ENCODE measurements at regions not wholly inside any gene's neighbourhood (a gene's known extent, or its start where the extent isn't known, plus 50 kb on each side); places are given as distances from the start of the nearest gene placed in this dataset.

DNA sequence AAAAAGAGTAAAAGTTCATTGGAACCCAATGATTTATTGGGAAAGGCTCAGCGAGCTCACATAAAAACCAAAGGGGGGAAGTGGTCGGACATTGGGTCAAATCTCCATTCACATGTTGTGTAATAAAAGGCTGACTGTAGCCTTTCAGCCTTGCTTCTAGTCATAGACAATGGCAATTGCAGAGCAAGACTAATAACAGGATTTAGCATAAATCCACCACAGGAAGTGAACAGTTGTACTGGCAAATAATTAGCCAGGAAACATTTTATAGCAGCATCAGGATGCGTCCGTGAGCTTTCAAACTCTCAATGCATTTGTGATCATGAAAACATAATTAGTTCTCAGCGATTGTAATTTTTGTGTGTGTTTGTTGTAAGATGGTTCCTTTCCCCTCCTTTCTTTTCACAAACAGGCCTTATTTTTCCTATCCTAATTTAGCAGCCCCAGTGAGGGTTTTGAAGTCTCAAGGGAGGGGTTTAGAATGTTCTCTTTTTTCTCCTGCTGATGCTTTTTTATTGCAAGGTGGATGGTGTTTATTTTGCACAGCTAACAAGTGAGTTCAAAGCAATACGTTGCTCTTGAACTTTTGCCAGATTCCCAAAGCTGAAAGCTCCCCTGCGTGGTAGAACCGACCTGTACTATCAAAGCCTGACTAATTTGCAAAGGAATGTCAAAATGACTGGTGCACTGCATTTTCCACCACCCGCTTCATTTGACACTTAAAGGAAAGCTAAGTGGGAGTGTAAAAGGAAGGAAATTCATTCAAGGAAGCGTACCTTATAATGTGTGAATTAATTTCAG lies 105.6 kb downstream of the SPRY2 start:
- no peak for DNase-seq

GRCh38 chr13:80227645-80228044 lies 113.3 kb downstream of the SPRY2 start:
- no peak for DNase-seq

DNA sequence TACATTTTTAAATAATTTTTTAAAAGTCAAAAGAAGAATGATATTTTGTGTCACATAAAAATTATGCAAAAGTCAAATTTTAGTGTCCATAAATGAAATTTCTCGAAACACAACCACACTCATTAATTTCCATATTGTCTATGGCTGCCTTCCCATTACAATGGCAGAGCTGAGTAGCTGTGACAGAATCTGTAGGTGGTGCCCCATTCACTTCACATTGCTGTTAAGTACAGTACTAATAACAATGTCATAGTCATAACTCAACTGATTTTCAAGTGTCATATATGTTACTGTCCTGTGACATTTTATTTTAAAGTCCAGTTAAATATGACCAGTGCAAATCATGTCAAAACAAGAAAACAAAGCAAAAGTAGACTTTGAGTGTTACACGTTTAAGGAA lies 114.3 kb downstream of the SPRY2 start:
- no peak for DNase-seq

DNA sequence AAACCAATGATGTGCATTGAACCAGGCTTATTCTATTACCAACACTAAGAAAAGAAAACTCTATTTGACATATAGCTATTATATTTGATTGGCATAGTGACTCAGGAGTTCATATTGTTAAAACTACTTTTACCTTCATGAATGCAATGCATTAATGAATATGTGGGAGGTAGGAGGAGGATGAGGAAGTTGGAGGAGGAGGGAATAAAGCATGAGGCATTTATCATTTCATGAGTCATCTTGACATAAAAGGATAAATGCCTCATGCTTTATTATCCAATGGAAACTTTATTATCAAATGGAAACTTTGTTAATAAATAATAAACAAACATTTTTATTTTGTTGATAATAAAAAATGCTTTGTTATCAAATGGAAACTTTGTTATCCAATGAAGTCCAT lies 116.5 kb downstream of the SPRY2 start:
- DNase-seq: no peak

GRCh38 chr13:80217614-80218456 lies 123.1 kb downstream of the SPRY2 start:
- no peak for DNase-seq

GRCh38 chr13:80215368-80215767 lies 125.6 kb downstream of the SPRY2 start:
- DNase-seq: no peak

GRCh38 chr13:80214521-80214991 lies 126.4 kb downstream of the SPRY2 start:
- no peak for DNase-seq

- no peak for DNase-seq
These were observed 126.9 kb downstream of the SPRY2 start for GRCh38 chr13:80214050-80214449.

GRCh38 chr13:80213201-80213600 lies 127.7 kb downstream of the SPRY2 start:
- no peak for DNase-seq

DNA sequence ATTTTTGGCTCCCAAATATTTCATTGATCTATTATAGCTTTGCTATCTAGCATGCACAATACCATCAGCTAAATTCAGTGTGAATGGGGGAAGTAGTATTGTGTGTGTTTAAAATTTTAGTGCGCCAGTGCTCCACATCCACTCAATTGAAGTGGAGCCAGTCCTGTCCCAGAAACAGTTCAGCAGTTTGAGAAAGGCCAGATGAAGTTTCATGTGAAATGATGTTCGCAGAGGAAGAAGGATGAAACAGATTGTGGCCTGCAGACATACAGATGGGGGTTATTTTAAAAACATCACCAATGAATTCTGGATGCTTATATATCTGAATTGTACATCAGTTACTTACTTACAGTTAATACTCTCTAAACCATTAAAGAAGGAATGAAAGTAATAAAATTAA lies 129.4 kb downstream of the SPRY2 start:
- no peak for DNase-seq

DNA sequence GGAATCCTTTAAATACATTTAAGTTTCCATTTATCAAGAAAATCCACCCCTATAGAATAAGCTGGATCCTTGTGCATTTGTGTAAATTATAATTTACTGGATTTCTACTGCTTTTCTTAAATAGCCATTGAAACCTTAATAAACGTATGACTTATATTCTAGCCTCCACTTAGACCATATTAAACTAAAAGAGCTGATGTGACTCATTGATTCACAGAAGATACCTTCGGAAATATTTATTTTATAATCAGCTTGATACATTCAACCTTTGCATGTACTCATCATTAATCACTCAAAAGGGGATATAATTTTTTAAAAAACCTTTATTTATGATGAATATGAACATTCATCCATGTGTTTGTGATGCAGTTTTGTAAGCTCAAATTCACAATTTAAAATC lies 136.3 kb downstream of the SPRY2 start:
- DNase-seq: no peak

DNA sequence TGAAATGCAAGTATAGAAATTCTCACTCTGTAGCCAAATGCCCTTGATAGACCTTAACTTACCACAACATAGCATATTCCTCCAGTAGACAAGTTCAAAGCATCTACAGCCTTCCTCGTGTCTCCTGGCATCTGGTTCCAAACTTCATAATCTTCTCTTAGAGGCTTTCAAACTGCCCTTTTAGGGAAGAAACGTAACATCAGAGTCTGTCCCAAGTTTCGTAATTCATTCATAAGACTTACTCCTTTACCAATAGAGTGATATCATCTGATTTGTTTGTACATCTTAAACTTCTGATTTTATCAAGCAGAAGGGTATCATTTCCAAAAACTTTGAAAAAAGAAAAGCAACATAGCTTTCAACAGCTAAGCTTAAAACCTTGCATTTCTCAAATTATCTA lies 137.4 kb downstream of the SPRY2 start:
- no peak for DNase-seq

GRCh38 chr13:80201694-80202468 lies 139.0 kb downstream of the SPRY2 start:
- no peak for DNase-seq

GRCh38 chr13:80199585-80200292 lies 141.2 kb downstream of the SPRY2 start:
- no peak for DNase-seq

DNA sequence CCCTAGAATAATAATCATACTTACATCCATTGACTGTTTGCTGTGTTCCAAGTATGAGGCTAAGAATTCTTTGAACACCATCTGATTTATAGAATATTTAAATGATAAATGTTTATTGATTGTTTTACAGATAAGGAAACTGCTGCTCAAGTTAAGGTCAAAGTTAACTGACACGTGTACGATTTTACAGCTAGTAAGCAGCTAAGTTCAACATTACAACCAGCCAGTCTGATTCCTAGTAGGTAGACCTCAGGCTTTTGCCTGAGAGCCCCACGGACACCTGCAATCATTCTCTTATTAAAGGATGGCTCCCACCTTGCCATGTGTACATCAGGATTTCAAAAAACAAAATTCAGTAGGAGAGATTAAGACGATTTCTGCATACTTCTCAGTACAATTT lies 141.9 kb downstream of the SPRY2 start:
- DNase-seq: no peak

- no peak for DNase-seq
These were observed 144.2 kb downstream of the SPRY2 start for GRCh38 chr13:80196756-80197155.

- no peak for DNase-seq
These were observed 145.3 kb downstream of the SPRY2 start for GRCh38 chr13:80195649-80196048.

DNA sequence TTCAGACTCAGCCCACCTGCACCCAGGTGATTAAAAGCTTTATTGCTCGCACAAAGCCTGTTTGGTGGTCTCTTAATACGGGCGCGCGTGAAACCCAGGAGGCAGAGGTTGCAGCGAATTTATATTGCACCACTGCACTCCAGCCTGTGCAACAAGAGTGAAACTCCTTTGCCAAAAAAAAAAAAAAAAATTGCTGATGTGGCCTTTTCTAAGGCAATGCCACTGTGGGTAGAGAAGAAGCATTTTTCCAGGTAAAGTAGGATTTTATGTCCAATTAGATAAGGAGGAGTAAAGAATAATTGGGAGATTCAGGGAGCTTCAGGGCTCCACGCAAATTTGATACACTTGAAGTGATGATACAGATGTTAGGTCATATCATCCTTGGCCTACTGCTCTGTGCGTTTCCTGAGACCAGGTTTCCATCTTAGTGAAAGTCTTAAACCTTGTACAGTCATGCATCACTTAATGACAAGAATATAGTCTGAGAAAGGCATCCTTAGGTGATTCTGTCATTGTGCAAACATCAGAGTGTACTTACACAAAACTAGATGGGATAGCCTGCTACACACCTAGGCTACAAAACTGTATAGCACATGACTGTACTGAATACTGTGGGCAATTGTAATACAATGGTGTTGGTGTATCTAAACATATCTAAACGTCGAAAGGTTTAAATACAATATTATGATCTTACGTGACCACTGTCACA lies 150.9 kb downstream of the SPRY2 start:
- DNase-seq: no peak

- no peak for DNase-seq
These were observed 160.1 kb downstream of the SPRY2 start for GRCh38 chr13:80180740-80181355.

DNA sequence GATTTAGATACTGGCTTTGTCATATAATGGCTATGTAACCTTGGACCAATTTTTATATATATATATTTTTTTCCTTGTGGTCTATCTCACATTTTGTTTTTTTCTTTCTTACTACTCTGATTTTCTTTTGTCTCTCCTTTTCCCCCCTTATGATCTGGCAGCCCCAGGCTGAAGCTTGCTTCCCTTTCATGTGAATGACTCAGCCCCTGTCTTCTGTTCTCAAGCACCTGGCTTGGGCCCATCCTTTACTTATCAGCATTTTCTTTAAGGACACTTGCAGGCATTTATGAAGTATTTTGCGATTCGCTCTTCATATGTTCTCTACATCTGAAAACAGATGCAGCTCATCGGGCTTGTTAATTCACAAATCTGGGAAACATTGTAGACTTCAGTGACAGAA lies 163.6 kb downstream of the SPRY2 start:
- DNase-seq: no peak

- DNase-seq: no peak
These were observed 167.7 kb downstream of the SPRY2 start for GRCh38 chr13:80173224-80173623.

DNA sequence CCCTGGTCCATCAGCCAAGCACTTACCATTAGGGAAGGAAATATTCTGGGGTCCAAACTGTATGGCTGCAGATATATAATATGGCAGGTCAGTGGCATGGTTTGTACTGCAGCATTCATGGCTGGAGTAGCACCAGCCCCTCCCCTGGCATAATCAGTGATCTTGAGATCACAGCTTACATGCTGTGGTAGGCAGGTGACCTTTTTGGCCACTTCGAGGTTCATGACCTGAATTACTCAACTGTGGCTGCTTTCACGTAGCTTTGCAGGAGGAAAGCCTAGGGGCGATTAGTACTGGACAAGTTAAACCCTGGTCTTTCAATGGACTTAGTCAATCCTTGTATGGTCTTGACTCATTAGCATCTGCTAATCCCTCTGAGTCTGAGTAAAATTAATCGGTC lies 169.8 kb downstream of the SPRY2 start:
- no peak for DNase-seq
